Colonic mucosa (tissue), 4 donors: ENCODE measurements at regions not wholly inside any gene's neighbourhood (a gene's known extent, or its start where the extent isn't known, plus 50 kb on each side); places are given as distances from the start of the nearest gene placed in this dataset.

Experiments used
- DNase-seq: peaks from one replicate; pipeline ENCODE4 v3.0.0-alpha.2; 2020
- H3K27ac ChIP-seq: fragments of 200-600 bp; one replicate; pipeline ENCODE4 v1.8.0; 2021
- H3K27me3 ChIP-seq: fragments of 200-600 bp; one replicate; pipeline ENCODE4 v1.8.0; 2021
- H3K36me3 ChIP-seq: fragments of 200-600 bp; one replicate; pipeline ENCODE4 v1.8.0; 2021
- H3K4me1 ChIP-seq: fragments of 200-600 bp; one replicate; pipeline ENCODE4 v1.8.0; 2021; ENCODE audit warnings: mild to moderate bottlenecking
- H3K4me3 ChIP-seq: fragments of 200-600 bp; one replicate; pipeline ENCODE4 v1.8.0; 2021
- H3K9ac ChIP-seq, 2 donors: one replicate each; pipeline ENCODE4 v1.7.0; 2013; ENCODE audit warnings: control low read depth in 2 of 2, low read depth in 2 of 2, low read length in 2 of 2
- H3K9me3 ChIP-seq: fragments of 200-600 bp; one replicate; pipeline ENCODE4 v1.8.0; 2021
- CTCF ChIP-seq: fragments of 200-600 bp; IDR thresholded peaks from one replicate; pipeline ENCODE4 v1.8.0; 2022; ENCODE audit warnings: antibody characterized with exemption, mild to moderate bottlenecking
- intact Hi-C: fragments of 100-400 bp; cut with DNase I; formaldehyde crosslinking; loops from one replicate; pipeline ENCODE4 v1.14.1; 2022
- donor health status: healthy.
- donor health status: DM: no; HTN: no; CAD: no.
- donor health status: DM: no; HTN: no; CAD: no.

DNA sequence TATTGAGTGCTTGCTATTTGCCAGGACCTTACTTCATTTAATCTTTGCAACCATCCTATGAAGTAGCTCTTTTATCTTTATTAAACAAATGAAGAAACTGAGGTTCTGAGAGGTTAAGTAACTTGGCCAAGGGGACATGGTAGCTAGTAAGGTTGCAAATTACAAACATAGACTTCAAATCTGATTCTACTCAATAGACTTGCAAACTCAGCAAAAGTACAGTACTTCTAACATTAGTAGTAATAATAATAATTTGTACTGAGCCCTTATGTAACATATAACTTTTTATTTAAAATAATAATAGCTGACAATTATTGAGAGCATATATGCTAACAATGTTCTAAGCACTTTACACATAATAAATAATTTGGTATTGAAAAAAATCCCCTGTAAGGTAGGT lies 255.7 kb upstream of the ATP5MC3 start:
- intact Hi-C loops = no loop called here
- Histone ChIP-seq H3K4me1 (no peaks in the 10 kb centered on the region), H3K27ac (no peak overlapping the region), H3K9me3 (no peaks in the 10 kb centered on the region), H3K36me3 (no peaks in the 10 kb centered on the region), H3K9ac (no peak overlapping the region), H3K4me3 (no peak overlapping the region), H3K27me3 (no peaks in the 10 kb centered on the region)
- DNase-seq = no peak
- TF ChIP-seq CTCF = no peak

- Histone ChIP-seq H3K9me3 (no peaks in the 10 kb centered on the region), H3K36me3 (no peaks in the 10 kb centered on the region), H3K4me1 (no peaks in the 10 kb centered on the region), H3K9ac (no peak overlapping the region), H3K27me3 (no peaks in the 10 kb centered on the region), H3K27ac (no peak overlapping the region), H3K4me3 (no peak overlapping the region)
- no peak for TF ChIP-seq CTCF
- intact Hi-C loops = no loop called here
- no peak for DNase-seq
Observed at GRCh38 chr2:175436076-175436475, 254.6 kb upstream of the ATP5MC3 start.

GRCh38 chr2:175435012-175435411 lies 253.5 kb upstream of the ATP5MC3 start:
- Histone ChIP-seq H3K27ac (no peak overlapping the region), H3K36me3 (no peaks in the 10 kb centered on the region), H3K4me1 (no peaks in the 10 kb centered on the region), H3K4me3 (no peak overlapping the region), H3K27me3 (no peaks in the 10 kb centered on the region), H3K9me3 (no peaks in the 10 kb centered on the region), H3K9ac (no peak overlapping the region)
- intact Hi-C loops = no loop called here
- TF ChIP-seq CTCF = no peak
- no peak for DNase-seq

DNA sequence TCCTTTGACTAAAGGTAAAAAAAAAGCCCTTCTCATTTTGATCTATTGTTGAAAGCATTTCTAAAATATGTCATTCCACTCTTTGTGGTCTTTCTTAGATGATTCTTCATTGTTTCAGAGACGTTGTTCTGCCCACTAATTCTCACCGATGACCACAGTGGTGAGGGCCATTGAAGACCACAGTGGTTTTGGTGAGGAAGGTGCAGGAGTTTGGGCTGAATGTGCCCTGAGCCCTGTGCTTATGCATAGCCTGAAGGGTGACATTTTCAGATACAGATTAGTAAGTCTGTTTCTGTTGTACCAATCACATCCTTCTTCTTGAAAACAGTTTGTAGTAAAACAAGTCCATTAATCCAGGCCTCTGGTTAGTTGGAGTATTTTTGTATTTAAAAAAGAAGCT lies 251.3 kb upstream of the ATP5MC3 start:
- H3K9me3 ChIP-seq = no peaks in the 10 kb centered on the region
- no peaks in the 10 kb centered on the region for H3K27me3 ChIP-seq
- H3K27ac ChIP-seq = no peak overlapping the region
- no peak for TF ChIP-seq CTCF
- no peaks in the 10 kb centered on the region for H3K36me3 ChIP-seq
- no peak for DNase-seq
- intact Hi-C loops = no loop called here
- H3K4me1 ChIP-seq = no peaks in the 10 kb centered on the region
- no peak overlapping the region for H3K9ac ChIP-seq
- H3K4me3 ChIP-seq = no peak overlapping the region

- Histone ChIP-seq H3K36me3 (no peaks in the 10 kb centered on the region), H3K9me3 (no peaks in the 10 kb centered on the region), H3K4me3 (no peak overlapping the region), H3K27ac (no peak overlapping the region), H3K4me1 (no peaks in the 10 kb centered on the region), H3K9ac (no peak overlapping the region), H3K27me3 (no peaks in the 10 kb centered on the region)
- DNase-seq = no peak
- no peak for TF ChIP-seq CTCF
- intact Hi-C loops = no loop called here
Observed at GRCh38 chr2:175432021-175432420, 250.5 kb upstream of the ATP5MC3 start.
